IMR-90 (cell line): ENCODE measurements at regions not wholly inside any gene's neighbourhood (a gene's known extent, or its start where the extent isn't known, plus 50 kb on each side); places are given as distances from the start of the nearest gene placed in this dataset.

Source experiments
- ATAC-seq: fragments of 200-7000 bp; cut with Tn5 transposase; 2 replicates; pipeline ENCODE4 v1.9.1; 2020; ENCODE audit warnings: low read depth, mild to moderate bottlenecking, moderate library complexity
- BruUV-seq: library from RNA; stranded (reverse); fragments of 400-500 nt; replicated peaks from 2 replicates; lab custom pipeline; 2021; lab: Mats Ljungman, UMichigan
- CTCF ChIA-PET: fragments of 300-600 bp; formaldehyde crosslinking; extraction: SDS; loops from one replicate; lab custom pipeline; 2021; ENCODE audit warnings: antibody characterized with exemption; lab: Yijun Ruan, JAX
- POLR2A ChIA-PET: fragments of 300-600 bp; sonication (Branson Sonifier 250); formaldehyde crosslinking; loops from one replicate; lab custom pipeline; 2022; ENCODE audit warnings: antibody characterized with exemption; ENCODE audit not compliant: unreplicated experiment; lab: Charles Lee
- DNase-seq: peaks from one replicate; pipeline ENCODE4 v3.0.0; 2013
- H2AFZ ChIP-seq: replicated peaks from 2 replicates; pipeline ENCODE3; 2013; ENCODE audit warnings: low read length, mild to moderate bottlenecking; ENCODE audit not compliant: poor library complexity
- H2AK5ac ChIP-seq: 2 replicates; pipeline ENCODE4 v1.6.1; 2013; ENCODE audit warnings: low read depth, low read length, inconsistent platforms
- H2AK9ac ChIP-seq: replicated peaks from 2 replicates; pipeline ENCODE3; 2013; ENCODE audit warnings: mild to moderate bottlenecking, low read depth, low read length, moderate library complexity; ENCODE audit not compliant: poor library complexity
- H2BK120ac ChIP-seq: 2 replicates; pipeline ENCODE4 v1.6.1; 2013; ENCODE audit warnings: low read depth, low read length, inconsistent platforms
- H2BK15ac ChIP-seq: 3 replicates; pipeline ENCODE4 v1.6.1; 2013; ENCODE audit warnings: low read depth, low read length, inconsistent platforms
- H2BK20ac ChIP-seq: 2 replicates; pipeline ENCODE4 v1.6.1; 2013; ENCODE audit warnings: low read depth, mild to moderate bottlenecking, inconsistent platforms, low read length, moderate library complexity
- H2BK5ac ChIP-seq: 2 replicates; pipeline ENCODE4 v1.6.1; 2013; ENCODE audit warnings: mild to moderate bottlenecking, low read depth, low read length, inconsistent platforms; ENCODE audit not compliant: poor library complexity, severe bottlenecking
- H3K14ac ChIP-seq: replicated peaks from 2 replicates; pipeline ENCODE4 v1.6.1; 2013; ENCODE audit warnings: low read depth, low read length, inconsistent platforms
- H3K18ac ChIP-seq: 2 replicates; pipeline ENCODE4 v1.6.1; 2013; ENCODE audit warnings: low read depth, low read length, control low read depth
- H3K23ac ChIP-seq: 2 replicates; pipeline ENCODE4 v1.6.1; 2013; ENCODE audit warnings: low read depth, low read length, inconsistent platforms
- H3K27ac ChIP-seq: 2 replicates; pipeline ENCODE4 v1.5.1; 2013; ENCODE audit warnings: mild to moderate bottlenecking, control low read depth, low read length; ENCODE audit not compliant: insufficient read depth
- H3K27me3 ChIP-seq: 2 replicates; pipeline ENCODE4 v1.6.1; 2013; ENCODE audit warnings: low read length; ENCODE audit not compliant: control insufficient read depth, insufficient read depth
- H3K36me3 ChIP-seq: 2 replicates; pipeline ENCODE4 v1.6.1; 2013; ENCODE audit warnings: low read length, mixed read lengths; ENCODE audit not compliant: control insufficient read depth, insufficient read depth
- H3K4ac ChIP-seq: 2 replicates; pipeline ENCODE4 v1.6.1; 2013; ENCODE audit warnings: low read depth, low read length, inconsistent platforms
- H3K4me1 ChIP-seq: 2 replicates; pipeline ENCODE4 v1.6.1; 2013; ENCODE audit warnings: low read length, mixed read lengths; ENCODE audit not compliant: control insufficient read depth, insufficient read depth
- H3K4me2 ChIP-seq: 2 replicates; pipeline ENCODE4 v1.6.1; 2013; ENCODE audit warnings: low read depth, mild to moderate bottlenecking, control low read depth, low read length, moderate library complexity
- H3K4me3 ChIP-seq: 2 replicates; pipeline ENCODE4 v1.5.1; 2013; ENCODE audit warnings: low read depth, mild to moderate bottlenecking, control low read depth, low read length, moderate library complexity; ENCODE audit not compliant: insufficient read depth
- H3K56ac ChIP-seq: 2 replicates; pipeline ENCODE4 v1.6.1; 2013; ENCODE audit warnings: low read length, inconsistent platforms; ENCODE audit not compliant: insufficient read depth; ENCODE audit errors: extremely low read depth
- H3K79me1 ChIP-seq, 2 experiments: 2 replicates each; pipeline ENCODE4 v1.6.1; 2013; ENCODE audit warnings: low read length in 2 of 2, inconsistent platforms in 1 of 2, low read depth in 1 of 2
- H3K9ac ChIP-seq: 2 replicates; pipeline ENCODE4 v1.6.1; 2013; ENCODE audit warnings: low read depth, low read length, control low read depth
- H3K9me1 ChIP-seq: 2 replicates; pipeline ENCODE4 v1.6.1; 2013; ENCODE audit warnings: low read length, inconsistent platforms; ENCODE audit not compliant: insufficient read depth
- H3K9me3 ChIP-seq: 2 replicates; pipeline ENCODE4 v1.6.1; 2013; ENCODE audit warnings: low read length; ENCODE audit not compliant: control insufficient read depth, insufficient read depth
- H4K20me1 ChIP-seq: 2 replicates; pipeline ENCODE4 v1.6.1; 2013; ENCODE audit warnings: low read length, inconsistent platforms; ENCODE audit not compliant: insufficient read depth
- H4K5ac ChIP-seq: 2 replicates; pipeline ENCODE4 v1.6.1; 2013; ENCODE audit warnings: mild to moderate bottlenecking, low read depth, low read length, control low read depth
- H4K8ac ChIP-seq, 2 experiments: 2 replicates each; pipeline ENCODE4 v1.6.1; 2013; ENCODE audit warnings: low read depth in 2 of 2, low read length in 2 of 2, control low read depth in 1 of 2, inconsistent platforms in 1 of 2
- H4K91ac ChIP-seq: 2 replicates; pipeline ENCODE4 v1.6.1; 2013; ENCODE audit warnings: low read depth, low read length, inconsistent platforms; ENCODE audit not compliant: insufficient read depth
- NFE2L2 ChIP-seq: fragments of 150-350 bp; IDR thresholded peaks from 2 replicates; pipeline ENCODE4 v1.6.1; 2016; ENCODE audit warnings: low read depth, mild to moderate bottlenecking, low read length
- WGBS, 2 experiments: methylation state at CpG; one replicate each; pipeline versions ENCODE4 v1.1.5 to v1.1.7; 2013; ENCODE audit warnings: missing lambda C conversion rate in 2 of 2; ENCODE audit not compliant: insufficient read length in 1 of 2; ENCODE audit errors: extremely low coverage in 2 of 2; 5-methylcytosine and 5-hydroxymethylcytosine counted together
- dilution Hi-C: fragments of 300-500 bp; cut with HindIII; formaldehyde crosslinking; loops from one replicate; pipeline ENCODE4 v1.14.3; 2018; ENCODE audit warnings: low sequenced_read_pairs; ENCODE audit not compliant: unreplicated experiment
- in situ Hi-C: fragments of 300-500 bp; cut with MboI; formaldehyde crosslinking; loops from 3 replicates; pipeline ENCODE4 v1.14.3; 2019; ENCODE audit warnings: low sequenced_read_pairs, inconsistent platforms, mixed read lengths
- intact Hi-C: fragments of 100-400 bp; cut with micrococcal nuclease; formaldehyde crosslinking; loops from 2 replicates; pipeline ENCODE4 v1.10.0; 2022
- TF ChIP-seq, protein P1 (sequence below): fragments of 150-350 bp; IDR thresholded peaks from 2 replicates; pipeline ENCODE4 v1.6.1; 2016; ENCODE audit warnings: low read depth, mild to moderate bottlenecking, low read length, moderate library complexity, borderline replicate concordance

DNA sequence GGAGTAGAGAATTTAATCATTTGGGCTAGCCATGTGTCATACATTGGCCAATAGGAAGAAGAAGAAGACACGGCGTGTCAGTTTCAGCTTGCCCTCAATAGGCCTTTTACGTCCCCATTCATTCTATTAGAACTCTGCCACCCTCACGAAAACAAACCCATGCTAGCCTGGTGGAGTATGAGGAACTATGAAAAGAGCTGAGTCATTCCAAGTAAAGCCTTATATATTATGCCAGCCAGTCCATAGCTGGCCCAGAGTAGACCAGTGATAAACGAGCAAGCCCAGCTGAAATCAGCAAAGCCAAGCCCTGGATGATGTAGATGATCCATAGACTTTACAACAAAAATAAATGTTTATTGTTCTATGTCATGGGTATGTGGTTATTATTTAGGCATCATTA, 895.1 kb downstream of the TLE1 start:
- WGBS, 2 experiments: no CpG with 5 or more reads among the region's 5 CpGs
- Histone ChIP-seq H2BK20ac (no peak overlapping the region), H4K5ac (no peak overlapping the region), H3K18ac (no peak overlapping the region), H2BK120ac (no peak overlapping the region), H4K91ac (no peak overlapping the region), H3K23ac (no peak overlapping the region), H3K4me2 (no peak overlapping the region), H3K4ac (no peak overlapping the region), H4K20me1 (no peaks in the 10 kb centered on the region), H2AFZ (no peak overlapping the region), H2BK5ac (no peak overlapping the region), H3K79me1 (no peaks in the 10 kb centered on the region), H2AK9ac (no peak overlapping the region), H3K14ac (no peak overlapping the region), H4K8ac (no peak overlapping the region), H3K9me1 (no peaks in the 10 kb centered on the region), H2BK15ac (no peak overlapping the region), H2AK5ac (no peak overlapping the region), H3K36me3 (no peaks in the 10 kb centered on the region), H3K9me3 (no peaks in the 10 kb centered on the region), H3K4me1 (no peaks in the 10 kb centered on the region; the same call in 1 of the 2 replicates), H3K27me3 (no peaks in the 10 kb centered on the region), H3K4me3 (no peak overlapping the region), H3K27ac (no peak overlapping the region), H3K56ac (no peak overlapping the region), H3K9ac (no peak overlapping the region)
- dilution Hi-C loops (no loop called here), intact Hi-C loops (no loop called here), in situ Hi-C loops (no loop called here)
- BruUV-seq: no TSS peak
- TF ChIP-seq NFE2L2: peak; percentile 83
- TF ChIP-seq, protein P1, sequence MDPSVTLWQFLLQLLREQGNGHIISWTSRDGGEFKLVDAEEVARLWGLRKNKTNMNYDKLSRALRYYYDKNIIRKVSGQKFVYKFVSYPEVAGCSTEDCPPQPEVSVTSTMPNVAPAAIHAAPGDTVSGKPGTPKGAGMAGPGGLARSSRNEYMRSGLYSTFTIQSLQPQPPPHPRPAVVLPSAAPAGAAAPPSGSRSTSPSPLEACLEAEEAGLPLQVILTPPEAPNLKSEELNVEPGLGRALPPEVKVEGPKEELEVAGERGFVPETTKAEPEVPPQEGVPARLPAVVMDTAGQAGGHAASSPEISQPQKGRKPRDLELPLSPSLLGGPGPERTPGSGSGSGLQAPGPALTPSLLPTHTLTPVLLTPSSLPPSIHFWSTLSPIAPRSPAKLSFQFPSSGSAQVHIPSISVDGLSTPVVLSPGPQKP: no peak
- ChIA-PET POLR2A (no interaction called here), CTCF (no interaction called here)
- no peak for ATAC-seq
- DNase-seq: no peak
